HEK293T (cell line): ENCODE measurements at regions not wholly inside any gene's neighbourhood (a gene's known extent, or its start where the extent isn't known, plus 50 kb on each side); places are given as distances from the start of the nearest gene placed in this dataset.
"Not testable (repeated sequence)": the region's sequence is repeated elsewhere in the genome, so short reads cannot be mapped to it uniquely, and the experiment has no call there.

ENCODE experiments used
- CTCF ChIA-PET: fragments of 350-600 bp; formaldehyde crosslinking; extraction: SDS; loops from one replicate; lab custom pipeline; 2021; ENCODE audit warnings: antibody characterized with exemption, inconsistent platforms; lab: Yijun Ruan, JAX
- POLR2A ChIA-PET: fragments of 350-600 bp; formaldehyde crosslinking; extraction: SDS; loops from one replicate; lab custom pipeline; 2020; ENCODE audit warnings: antibody characterized with exemption, inconsistent platforms; lab: Yijun Ruan, JAX
- DNase-seq: peaks from one replicate; pipeline ENCODE4 v3.0.0; 2012; ENCODE audit warnings: mixed read lengths; ENCODE audit errors: extremely low spot score
- ARNT ChIP-seq: fragments of 450-650 bp; IDR thresholded peaks from 2 replicates; pipeline ENCODE4 v1.6.1; 2017; ENCODE audit warnings: mild to moderate bottlenecking
- BHLHE40 ChIP-seq: fragments of 450-650 bp; IDR thresholded peaks from 2 replicates; pipeline ENCODE4 v1.6.1; 2016; ENCODE audit warnings: mild to moderate bottlenecking, moderate library complexity, borderline replicate concordance
- CTBP1 ChIP-seq: fragments of 450-650 bp; IDR thresholded peaks from 2 replicates; pipeline ENCODE4 v1.6.1; 2016; ENCODE audit warnings: borderline replicate concordance
- ELF4 ChIP-seq: fragments of 450-650 bp; IDR thresholded peaks from 2 replicates; pipeline ENCODE4 v1.6.1; 2017; ENCODE audit warnings: antibody characterized with exemption
- FOXA1 ChIP-seq: fragments of 450-650 bp; IDR thresholded peaks from 2 replicates; pipeline ENCODE4 v1.6.1; 2016; ENCODE audit warnings: mild to moderate bottlenecking
- FOXK2 ChIP-seq: fragments of 450-650 bp; IDR thresholded peaks from 2 replicates; pipeline ENCODE4 v1.6.1; 2016; ENCODE audit warnings: mild to moderate bottlenecking
- FOXM1 ChIP-seq: fragments of 450-650 bp; IDR thresholded peaks from 2 replicates; pipeline ENCODE4 v1.6.1; 2017; ENCODE audit warnings: mild to moderate bottlenecking, borderline replicate concordance
- HDGF ChIP-seq: fragments of 450-650 bp; IDR thresholded peaks from 2 replicates; pipeline ENCODE4 v1.6.1; 2017; ENCODE audit warnings: antibody characterized with exemption, borderline replicate concordance
- L3MBTL2 ChIP-seq: fragments of 450-650 bp; conservative IDR thresholded peaks from 2 replicates; pipeline ENCODE4 v1.6.1; 2016; ENCODE audit warnings: mild to moderate bottlenecking
- LEF1 ChIP-seq: fragments of 450-650 bp; IDR thresholded peaks from 2 replicates; pipeline ENCODE4 v1.6.1; 2017; ENCODE audit warnings: mild to moderate bottlenecking, borderline replicate concordance
- NFRKB ChIP-seq: fragments of 450-650 bp; IDR thresholded peaks from 2 replicates; pipeline ENCODE4 v1.6.1; 2016; ENCODE audit warnings: mild to moderate bottlenecking, moderate library complexity
- SP1 ChIP-seq: fragments of 450-650 bp; IDR thresholded peaks from 2 replicates; pipeline ENCODE4 v1.6.1; 2017
- SUZ12 ChIP-seq: fragments of 450-650 bp; IDR thresholded peaks from 2 replicates; pipeline ENCODE4 v1.6.1; 2016; ENCODE audit warnings: mild to moderate bottlenecking
- TARDBP ChIP-seq: fragments of 450-650 bp; IDR thresholded peaks from 2 replicates; pipeline ENCODE4 v1.6.1; 2016
- ZNF384 ChIP-seq: fragments of 450-650 bp; IDR thresholded peaks from 2 replicates; pipeline ENCODE4 v1.6.1; 2016
- TF ChIP-seq, protein P1 (sequence below): fragments of 450-650 bp; IDR thresholded peaks from 2 replicates; pipeline ENCODE4 v1.6.1; 2016

- DNase-seq: no peak
- TF ChIP-seq HDGF: no peak
- no peak for TF ChIP-seq SP1
- TF ChIP-seq FOXK2: no peak
- no peak for TF ChIP-seq FOXM1
- POLR2A ChIA-PET: no interaction called here
- CTCF ChIA-PET: interaction anchor here (0.7 kb wide), 1 partner anchor 9 kb away, joined by 3 read pairs; no protein-coding TSS in a partner anchor
Observed at GRCh38 chr21:35603494-35603893, 456.8 kb downstream of the SETD4 start.

- TF ChIP-seq ZNF384 (no peak), HDGF (no peak), CTBP1 (no peak), FOXK2 (no peak), SUZ12 (no peak), LEF1 (no peak), BHLHE40 (no peak), ARNT (no peak), ELF4 (no peak), L3MBTL2 (no peak), TARDBP (no peak), FOXM1 (no peak), NFRKB (no peak), FOXA1 (no peak), SP1 (no peak)
- TF ChIP-seq, protein P1, sequence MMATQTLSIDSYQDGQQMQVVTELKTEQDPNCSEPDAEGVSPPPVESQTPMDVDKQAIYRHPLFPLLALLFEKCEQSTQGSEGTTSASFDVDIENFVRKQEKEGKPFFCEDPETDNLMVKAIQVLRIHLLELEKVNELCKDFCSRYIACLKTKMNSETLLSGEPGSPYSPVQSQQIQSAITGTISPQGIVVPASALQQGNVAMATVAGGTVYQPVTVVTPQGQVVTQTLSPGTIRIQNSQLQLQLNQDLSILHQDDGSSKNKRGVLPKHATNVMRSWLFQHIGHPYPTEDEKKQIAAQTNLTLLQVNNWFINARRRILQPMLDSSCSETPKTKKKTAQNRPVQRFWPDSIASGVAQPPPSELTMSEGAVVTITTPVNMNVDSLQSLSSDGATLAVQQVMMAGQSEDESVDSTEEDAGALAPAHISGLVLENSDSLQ: no peak
- ChIA-PET CTCF (interaction anchor here (0.7 kb wide), 1 partner anchor 9 kb away, joined by 3 read pairs; no protein-coding TSS in a partner anchor), POLR2A (no interaction called here)
Observed at GRCh38 chr21:35602811-35603362, 457.4 kb downstream of the SETD4 start.

GRCh38 chr21:35601211-35601610, 459.1 kb downstream of the SETD4 start:
- TF ChIP-seq TARDBP (no peak), FOXA1 (no peak), BHLHE40 (no peak), SP1 (no peak), CTBP1 (no peak), FOXM1 (no peak), LEF1 (no peak), ZNF384 (no peak), ARNT (no peak), FOXK2 (no peak), SUZ12 (no peak), NFRKB (no peak), L3MBTL2 (no peak), ELF4 (no peak), HDGF (no peak)
- TF ChIP-seq, protein P1: no peak
- DNase-seq: no peak
- ChIA-PET CTCF (no interaction called here), POLR2A (no interaction called here)

More at GRCh38 chr21:35602811-35603362, 457.4 kb downstream of the SETD4 start:
- DNase-seq: no peak

GRCh38 chr21:35599164-35599563, 461.2 kb downstream of the SETD4 start:
- TF ChIP-seq CTBP1 (no peak), HDGF (no peak)
- no peak for DNase-seq
- ChIA-PET CTCF (no interaction called here), POLR2A (no interaction called here)

GRCh38 chr21:35597750-35598339, 462.5 kb downstream of the SETD4 start:
- CTCF ChIA-PET: interaction anchor here (0.7 to 1.1 kb wide), 2 partner anchors 29 to 156 kb away, joined by 3 read pairs; no protein-coding TSS in a partner anchor
- POLR2A ChIA-PET: no interaction called here
- TF ChIP-seq ZNF384 (no peak), HDGF (no peak)
- DNase-seq: no peak

GRCh38 chr21:35594905-35595304, 465.4 kb downstream of the SETD4 start:
- POLR2A ChIA-PET: no interaction called here
- CTCF ChIA-PET: no interaction called here
- TF ChIP-seq NFRKB (no peak), HDGF (no peak), SP1 (no peak)
- no peak for DNase-seq

DNA sequence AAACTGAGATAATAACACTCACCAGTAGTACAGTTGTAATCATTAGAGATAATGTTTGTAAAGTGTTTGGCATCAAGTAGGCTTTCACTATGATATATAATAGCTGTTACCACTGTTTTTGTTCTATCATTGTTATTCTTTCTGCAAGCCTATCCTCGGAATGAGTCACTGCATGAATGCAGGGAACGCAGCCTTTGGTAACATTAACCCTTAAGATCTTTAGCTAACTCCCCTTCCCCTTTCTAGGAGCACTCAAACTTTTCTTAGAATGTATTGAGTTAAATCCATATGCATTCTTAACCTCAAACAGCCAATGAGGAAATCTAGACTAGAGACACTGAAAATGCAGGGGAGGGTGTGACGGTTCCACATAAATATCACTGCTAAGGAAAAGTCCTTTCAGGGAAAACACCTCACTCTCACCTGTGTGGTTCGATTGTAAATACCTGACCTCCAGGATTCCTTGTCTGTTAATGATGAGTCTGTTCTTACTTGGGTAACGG, 467.3 kb downstream of the SETD4 start:
- no peak for DNase-seq
- TF ChIP-seq FOXA1 (no peak), FOXM1 (no peak), CTBP1 (no peak), BHLHE40 (no peak), FOXK2 (no peak)
- TF ChIP-seq, protein P1: no peak
- POLR2A ChIA-PET: no interaction called here
- CTCF ChIA-PET: no interaction called here

DNA sequence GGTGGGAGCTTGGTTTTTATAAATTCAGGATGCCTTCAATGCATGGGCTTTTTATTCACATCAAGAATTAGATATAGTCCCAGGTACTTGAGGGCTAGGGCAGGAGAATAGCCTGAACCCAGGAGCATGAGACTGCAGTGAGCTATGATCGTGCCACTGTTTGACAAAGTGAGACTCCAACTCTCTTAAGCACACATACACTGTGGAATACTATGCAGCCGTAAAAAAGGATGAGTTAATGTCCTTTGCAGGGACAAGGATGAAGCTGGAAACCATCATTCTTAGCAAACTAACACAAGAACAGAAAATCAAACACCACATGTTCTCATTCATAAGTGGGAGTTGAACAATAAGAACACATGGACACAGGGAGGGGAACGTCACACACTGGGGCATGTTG, 470.0 kb downstream of the SETD4 start:
- DNase-seq, POLR2A ChIA-PET, CTCF ChIA-PET: not testable (repeated sequence)
